K562 (cell line): ENCODE measurements at regions not wholly inside any gene's neighbourhood (a gene's known extent, or its start where the extent isn't known, plus 50 kb on each side); places are given as distances from the start of the nearest gene placed in this dataset.

Experiments
- ATAC-seq: fragments of 200-7000 bp; cut with Tn5 transposase; 3 replicates; pipeline ENCODE4 v1.9.1; 2020; ENCODE audit warnings: moderate library complexity
- BruUV-seq: library from RNA; stranded (reverse); fragments of 400-500 nt; replicated peaks from 2 replicates; lab custom pipeline; 2021; lab: Mats Ljungman, UMichigan
- CTCF ChIA-PET: fragments of 300-600 bp; formaldehyde crosslinking; extraction: SDS; loops from one replicate; lab custom pipeline; 2021; ENCODE audit warnings: low intra/inter-chr PET ratio; lab: Yijun Ruan, JAX
- POLR2A ChIA-PET: fragments of 300-600, 350-650 bp; sonication (Branson Sonifier 250); formaldehyde crosslinking; extraction: SDS; loops from one replicate; lab custom pipeline; 2021; ENCODE audit warnings: antibody characterized with exemption, inconsistent platforms; lab: Yijun Ruan, JAX
- DNase-seq, 4 experiments: peaks; one replicate each; pipeline versions ENCODE4 v3.0.0 to v3.0.0-alpha.2; 2011 to 2018; ENCODE audit warnings: low spot score in 3 of 4, mixed read lengths in 3 of 4; ENCODE audit errors: extremely low read depth in 1 of 4
- FAIRE-seq: peaks from 2 replicates; lab custom pipeline; 2011; peaks lifted over from hg19 to GRCh38; lab: Jason Lieb, UNC
- H2AFZ ChIP-seq: 2 replicates; pipeline ENCODE4 v1.6.0; 2011; ENCODE audit warnings: low read depth, low read length, control low read depth, inconsistent platforms
- H3K27ac ChIP-seq: fragments of 200-600 bp; 3 replicates; pipeline ENCODE4 v1.8.0; 2011; ENCODE audit warnings: low read depth, mild to moderate bottlenecking, control low read depth, inconsistent platforms, low read length, moderate library complexity, mixed read lengths; ENCODE audit errors: extremely low read depth
- H3K27me3 ChIP-seq, 2 experiments: fragments of 300-600 bp in 1 of 2; 2 replicates in 1 of 2; 3 replicates in 1 of 2; pipeline versions ENCODE4 v1.6.0 to v1.8.0; 2011; ENCODE audit warnings: inconsistent platforms in 2 of 2, low read length in 2 of 2, mild to moderate bottlenecking in 1 of 2, mixed read lengths in 1 of 2, moderate library complexity in 1 of 2; ENCODE audit not compliant: control insufficient read depth in 2 of 2, insufficient read depth in 2 of 2
- H3K36me3 ChIP-seq: fragments of 300-600 bp; 3 replicates; pipeline ENCODE4 v1.8.0; 2011; ENCODE audit warnings: mild to moderate bottlenecking, low read length, inconsistent platforms; ENCODE audit not compliant: control insufficient read depth, insufficient read depth
- H3K4me1 ChIP-seq, 2 experiments: fragments of 200-600 bp in 1 of 2; replicated peaks in 1 of 2; 2 replicates in 1 of 2; 3 replicates in 1 of 2; pipeline versions ENCODE4 v1.5.1 to v1.8.0; 2011; ENCODE audit warnings: inconsistent platforms in 2 of 2, low read length in 2 of 2, mild to moderate bottlenecking in 1 of 2, mixed read lengths in 1 of 2, moderate library complexity in 1 of 2; ENCODE audit not compliant: control insufficient read depth in 2 of 2, insufficient read depth in 2 of 2
- H3K4me2 ChIP-seq: 2 replicates; pipeline ENCODE4 v1.6.1; 2011; ENCODE audit warnings: low read length, control low read depth, inconsistent platforms, mixed read lengths; ENCODE audit not compliant: insufficient read depth
- H3K4me3 ChIP-seq: fragments of 200-600 bp; sonication (generic), shearing (Covaris generic); 2 replicates; pipeline ENCODE4 v1.5.1; 2016; ENCODE audit warnings: control low read depth, inconsistent platforms
- H3K79me2 ChIP-seq: fragments of 200-600 bp; 3 replicates; pipeline ENCODE4 v1.8.0; 2011; ENCODE audit warnings: low read length, inconsistent platforms; ENCODE audit not compliant: control insufficient read depth, insufficient read depth
- H3K9ac ChIP-seq, 2 experiments: 2 replicates each; pipeline versions ENCODE4 v1.6.0 to v1.6.1; 2011; ENCODE audit warnings: low read depth in 2 of 2, low read length in 2 of 2, control low read depth in 1 of 2, inconsistent platforms in 1 of 2, mild to moderate bottlenecking in 1 of 2, mixed read lengths in 1 of 2; ENCODE audit not compliant: insufficient read depth in 1 of 2
- H3K9me1 ChIP-seq: one replicate; pipeline ENCODE4 v1.6.0; 2011; ENCODE audit warnings: inconsistent platforms, mild to moderate bottlenecking, low read length, moderate library complexity; ENCODE audit not compliant: control insufficient read depth, insufficient read depth
- H3K9me3 ChIP-seq: replicated peaks from 2 replicates; pipeline ENCODE4 v1.5.1; 2011; ENCODE audit warnings: low read depth, low read length, inconsistent platforms; ENCODE audit not compliant: control insufficient read depth, insufficient read depth
- H4K20me1 ChIP-seq: replicated peaks from 2 replicates; pipeline ENCODE4 v1.6.1; 2011; ENCODE audit warnings: low read length, inconsistent platforms, mixed read lengths; ENCODE audit not compliant: control insufficient read depth, insufficient read depth
- ARID2 ChIP-seq: fragments of 450-650 bp; IDR thresholded peaks from 2 replicates; pipeline ENCODE4 v1.6.1; 2017; ENCODE audit warnings: antibody characterized with exemption, mild to moderate bottlenecking
- C11orf30 ChIP-seq: fragments of 450-650 bp; IDR thresholded peaks from 2 replicates; pipeline ENCODE4 v1.6.1; 2016; ENCODE audit warnings: low read depth, mild to moderate bottlenecking
- CBX3 ChIP-seq, 2 experiments: IDR thresholded peaks; 1 replicate in 1 of 2; 2 replicates in 1 of 2; pipeline ENCODE4 v1.6.1; 2012; ENCODE audit warnings: inconsistent platforms in 2 of 2, low read length in 2 of 2, borderline replicate concordance in 1 of 2, control low read depth in 1 of 2
- HNRNPH1 ChIP-seq: fragments of 200-400 bp; formaldehyde crosslinking; optimal IDR thresholded peaks from 2 replicates; pipeline ENCODE3; 2017; ENCODE audit warnings: low read depth, mild to moderate bottlenecking, low read length, moderate library complexity
- IRF9 ChIP-seq: fragments of 450-650 bp; IDR thresholded peaks from 2 replicates; pipeline ENCODE4 v1.6.1; 2016; ENCODE audit warnings: missing biosample characterization, missing genetic modification characterization
- MAFG ChIP-seq: fragments of 450-650 bp; conservative IDR thresholded peaks from 2 replicates; pipeline ENCODE4 v1.6.1; 2016; ENCODE audit warnings: missing genetic modification characterization, missing compliant biosample characterization
- SMAD4 ChIP-seq: fragments of 250-450 bp; sonication (Bioruptor Pico); conservative IDR thresholded peaks from 2 replicates; pipeline ENCODE4 v1.8.0; 2021; ENCODE audit warnings: inconsistent platforms, mild to moderate bottlenecking, moderate library complexity
- SMARCA5 ChIP-seq: fragments of 450-650 bp; IDR thresholded peaks from 2 replicates; pipeline ENCODE4 v1.6.1; 2016
- ZBTB9 ChIP-seq: fragments of 450-650 bp; formaldehyde crosslinking; IDR thresholded peaks from 2 replicates; pipeline ENCODE4 v1.4.0; 2020; ENCODE audit warnings: mild to moderate bottlenecking, moderate library complexity
- ZNF316 ChIP-seq: fragments of 450-650 bp; IDR thresholded peaks from 2 replicates; pipeline ENCODE4 v1.6.1; 2016
- ZNF384 ChIP-seq: IDR thresholded peaks from 2 replicates; pipeline ENCODE4 v1.6.1; 2012; ENCODE audit warnings: low read depth, low read length, improper control_type of control experiment
- WGBS: fragments of 100-300 bp; shearing (Covaris generic); methylation state at CpG from one replicate; pipeline ENCODE4 v1.1.6; 2016; ENCODE audit warnings: low coverage, mixed read lengths; ENCODE audit not compliant: insufficient coverage; ENCODE audit errors: missing lambda C conversion rate; 5-methylcytosine and 5-hydroxymethylcytosine counted together
- in situ Hi-C: fragments of 300-500 bp; cut with MboI; formaldehyde crosslinking; loops from 4 replicates; pipeline ENCODE4 v1.15.0; 2018; ENCODE audit warnings: inconsistent platforms, mixed read lengths
- intact Hi-C: fragments of 100-400 bp; cut with micrococcal nuclease; formaldehyde crosslinking; loops from 2 replicates; pipeline ENCODE4 v1.14.2; 2022
- TF ChIP-seq, protein P1 (sequence below), 2 experiments: IDR thresholded peaks; 2 replicates each; pipeline ENCODE4 v1.6.1; 2011; ENCODE audit warnings: borderline replicate concordance in 1 of 2, control low read depth in 1 of 2, low read depth in 1 of 2, low read length in 1 of 2, mild to moderate bottlenecking in 1 of 2, mixed read lengths in 1 of 2, moderate library complexity in 1 of 2; ENCODE audit not compliant: insufficient read depth in 1 of 2, insufficient read length in 1 of 2, poor library complexity in 1 of 2, severe bottlenecking in 1 of 2; ENCODE audit errors: extremely low read depth in 1 of 2

DNA sequence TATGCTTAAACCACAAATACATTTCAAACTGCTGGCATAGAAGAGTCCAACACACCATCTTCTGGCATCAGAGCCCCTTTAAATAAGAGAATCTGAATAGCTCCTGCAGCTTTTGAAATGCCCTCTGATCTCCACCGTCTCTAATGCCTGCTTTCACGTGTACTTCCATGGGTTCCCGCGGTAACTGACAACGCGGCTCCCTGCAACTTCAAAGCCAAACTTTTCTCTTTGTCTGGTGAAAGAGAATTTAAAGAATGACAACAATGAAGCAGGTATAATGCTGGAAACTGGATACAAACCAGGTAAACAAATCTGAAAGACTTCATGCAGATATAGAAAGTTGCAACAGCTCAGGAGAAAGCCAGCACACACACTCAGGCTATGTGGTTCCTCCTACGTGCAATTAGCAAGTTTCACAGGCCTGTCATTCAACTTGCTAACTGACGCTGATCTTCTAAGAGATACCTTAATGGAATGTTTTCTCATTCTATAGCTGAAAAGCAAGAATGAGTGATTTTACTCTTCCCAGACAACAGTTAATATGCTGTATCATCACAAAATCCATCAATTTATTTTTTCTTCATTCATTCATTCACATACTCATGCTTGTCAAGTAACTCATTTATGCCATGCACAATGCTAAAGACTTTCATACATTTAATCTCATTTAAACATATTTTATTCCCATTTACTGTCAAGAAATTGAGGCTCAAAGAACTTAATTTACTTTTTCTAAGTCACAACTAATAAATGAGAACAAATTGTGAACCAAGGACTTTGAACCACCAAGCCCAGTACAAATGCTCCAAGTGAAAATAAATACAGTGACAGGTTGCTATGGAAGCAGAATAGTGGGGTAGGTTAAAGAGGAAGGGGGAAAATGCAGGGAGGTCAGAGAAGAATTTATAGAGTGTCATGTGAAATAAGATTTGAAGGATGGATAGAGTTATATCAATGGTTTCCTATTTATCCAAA lies 202.7 kb upstream of the SNX7 start:
- H3K4me3 ChIP-seq: no peak overlapping the region
- DNase-seq (no peak), FAIRE-seq (no peak), ATAC-seq (no peak)
- ChIA-PET POLR2A (no interaction called here), CTCF (no interaction called here)
- H3K36me3 ChIP-seq: no peaks in the 10 kb centered on the region
- H3K9me1 ChIP-seq: no peaks in the 10 kb centered on the region
- H4K20me1 ChIP-seq: no peaks in the 10 kb centered on the region
- no peak overlapping the region for H3K27ac ChIP-seq
- 0% methylated on average over 8 of the region's 8 CpGs for WGBS
- H3K4me2 ChIP-seq: no peak overlapping the region
- in situ Hi-C loops: no loop called here
- H3K9me3 ChIP-seq: no peaks in the 10 kb centered on the region
- H3K9ac ChIP-seq: no peak overlapping the region
- H3K4me1 ChIP-seq: no peaks in the 10 kb centered on the region
- H2AFZ ChIP-seq: no peak overlapping the region
- H3K27me3 ChIP-seq: no peaks in the 10 kb centered on the region
- intact Hi-C loops: no loop called here
- TF ChIP-seq HNRNPH1 (no peak), C11orf30 (0 out of 2 replicates have a peak, but pooled peaks have one; percentile 10), CBX3 (IDR thresholded peaks at IDR 0.05; ENCODE audit: borderline replicate concordance in 1 of 2, low read length in 2 of 2) (no peak), ZNF384 (no peak), SMARCA5 (no peak), ZBTB9 (CRISPR knock-in tag) (no peak), IRF9 (tag) (no peak), ARID2 (no peak), ZNF316 (peak; percentile 60; the same call in 1 of the 2 replicates), SMAD4 (CRISPR knock-in tag) (no peak), MAFG (0 out of 2 replicates have a peak, but pooled peaks have one; percentile 17)
- TF ChIP-seq, protein P1, sequence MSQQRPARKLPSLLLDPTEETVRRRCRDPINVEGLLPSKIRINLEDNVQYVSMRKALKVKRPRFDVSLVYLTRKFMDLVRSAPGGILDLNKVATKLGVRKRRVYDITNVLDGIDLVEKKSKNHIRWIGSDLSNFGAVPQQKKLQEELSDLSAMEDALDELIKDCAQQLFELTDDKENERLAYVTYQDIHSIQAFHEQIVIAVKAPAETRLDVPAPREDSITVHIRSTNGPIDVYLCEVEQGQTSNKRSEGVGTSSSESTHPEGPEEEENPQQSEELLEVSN (IDR thresholded peaks at IDR 0.05; ENCODE audit: borderline replicate concordance in 1 of 2, extremely low read depth in 1 of 2, insufficient read depth in 1 of 2, insufficient read length in 1 of 2, low read depth in 1 of 2, low read length in 1 of 2, poor library complexity in 1 of 2, severe bottlenecking in 1 of 2): no peak
- BruUV-seq: no TSS peak
- H3K79me2 ChIP-seq: no peaks in the 10 kb centered on the region
